ENCODE measurements at regions not wholly inside any gene's neighbourhood (a gene's known extent, or its start where the extent isn't known, plus 50 kb on each side); places are given as distances from the start of the nearest gene placed in this dataset.
"Not testable (repeated sequence)": the region's sequence is repeated elsewhere in the genome, so short reads cannot be mapped to it uniquely, and the experiment has no call there.

DNA sequence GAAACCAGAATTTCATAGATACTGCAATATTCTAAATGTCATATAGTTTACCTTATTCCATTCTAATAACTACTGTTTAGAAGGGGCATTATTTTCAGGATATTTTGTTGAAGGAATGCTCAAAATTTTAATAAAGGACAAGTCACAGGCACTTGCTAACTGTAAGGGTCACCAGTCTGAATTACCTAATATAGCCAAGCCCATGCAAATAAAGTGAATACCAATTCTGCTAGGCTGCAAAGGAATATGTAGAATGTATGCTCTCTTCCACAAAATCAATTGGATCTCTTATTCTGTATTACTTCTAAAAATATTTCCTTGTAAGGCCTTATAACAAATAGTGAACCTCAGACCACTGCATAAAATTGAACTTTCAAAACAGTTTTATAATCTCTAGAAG lies 52.3 kb upstream of the FAT4 start:
- no peak for ATAC-seq
- Mint-ChIP-seq H3K9me3 (no peaks in the 10 kb centered on the region), H3K27ac (no peak overlapping the region), H3K36me3 (ENCODE audit: low read depth) (no peaks in the 10 kb centered on the region), H3K27me3 (no peaks in the 10 kb centered on the region), H3K4me3 (no peak overlapping the region), H3K4me1 (no peaks in the 10 kb centered on the region)
- no peak for DNase-seq

DNA sequence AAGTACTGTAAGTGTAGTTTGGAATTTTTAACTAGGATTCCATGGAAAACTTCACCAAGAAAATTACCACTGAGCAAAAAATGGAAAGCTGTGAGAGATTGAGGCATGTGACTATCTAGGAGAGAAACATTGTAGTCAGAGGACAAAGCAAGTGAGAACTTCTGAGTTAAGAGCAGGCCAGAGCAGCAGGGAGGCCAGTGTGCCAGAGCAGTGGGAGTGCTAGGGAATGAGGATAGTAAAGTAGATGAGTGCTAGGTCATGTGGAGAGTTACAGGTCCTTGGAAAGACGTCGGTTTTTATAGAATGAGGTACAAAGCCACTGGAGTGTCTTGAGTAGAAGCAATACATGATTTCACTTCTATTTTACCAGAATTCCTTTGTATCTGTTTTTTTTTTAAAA lies 52.7 kb upstream of the FAT4 start:
- no peak for DNase-seq

DNA sequence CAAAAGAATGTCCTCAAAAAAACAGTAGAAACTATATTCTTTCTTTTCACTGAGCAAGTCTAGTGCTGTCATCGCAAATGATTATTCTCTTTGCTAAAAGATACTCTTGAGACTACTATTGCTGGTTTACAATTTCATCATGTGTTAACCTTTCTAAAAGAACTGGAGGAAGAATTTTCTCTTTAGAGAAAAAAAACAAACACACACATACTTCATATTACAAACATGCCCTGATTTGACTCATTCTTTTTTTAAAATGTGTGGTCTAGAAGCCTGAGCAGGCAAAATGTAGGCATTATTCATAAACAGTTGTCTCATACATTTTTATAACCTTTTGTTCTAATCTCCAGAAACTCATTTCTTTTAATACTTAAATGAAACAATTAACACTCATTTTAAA lies 60.6 kb upstream of the FAT4 start:
- Mint-ChIP-seq H3K4me3 (no peak overlapping the region), H3K9me3 (no peaks in the 10 kb centered on the region), H3K27ac (no peak overlapping the region), H3K27me3 (no peaks in the 10 kb centered on the region), H3K4me1 (no peaks in the 10 kb centered on the region), H3K36me3 (ENCODE audit: low read depth) (no peaks in the 10 kb centered on the region)
- no peak for DNase-seq
- ATAC-seq: no peak

More for the DNA sequence above, 52.7 kb upstream of the FAT4 start:
- Mint-ChIP-seq H3K36me3 (ENCODE audit: low read depth) (no peaks in the 10 kb centered on the region), H3K27ac (no peak overlapping the region), H3K9me3 (no peaks in the 10 kb centered on the region), H3K4me1 (no peaks in the 10 kb centered on the region), H3K4me3 (no peak overlapping the region), H3K27me3 (no peaks in the 10 kb centered on the region)
- no peak for ATAC-seq

DNA sequence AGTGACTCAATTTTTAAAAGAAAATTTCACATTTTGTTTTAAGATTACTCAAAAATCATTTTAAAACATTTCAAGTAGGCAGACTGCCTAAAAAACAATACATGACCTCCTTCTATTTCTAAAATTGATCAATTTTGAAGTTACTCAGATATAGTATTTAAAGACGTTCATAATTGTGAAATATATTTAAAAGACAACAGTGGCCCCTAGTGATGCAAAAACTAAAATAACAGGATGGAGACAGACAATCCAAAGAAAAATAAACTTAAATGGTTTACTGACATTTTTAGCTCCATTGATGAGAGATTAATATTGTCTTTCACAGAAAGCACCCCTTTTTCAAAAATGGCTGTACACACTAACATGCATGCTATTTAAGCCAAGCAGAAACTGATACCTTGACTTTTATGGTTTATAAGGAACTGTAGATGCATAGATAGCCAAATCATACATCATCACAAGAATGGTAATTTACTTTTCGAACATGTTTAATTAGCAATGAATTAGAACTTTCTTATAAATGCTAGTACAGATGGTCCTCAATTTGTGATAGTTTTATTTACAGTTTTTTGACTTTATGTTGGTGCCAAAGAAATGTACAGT lies 69.8 kb upstream of the FAT4 start:
- no peak overlapping the region for H3K27ac Mint-ChIP-seq
- DNase-seq (no peak), ATAC-seq (no peak)
- H3K27me3 Mint-ChIP-seq: no peaks in the 10 kb centered on the region
- no peaks in the 10 kb centered on the region for H3K36me3 Mint-ChIP-seq (ENCODE audit: low read depth)
- H3K4me3 Mint-ChIP-seq: no peak overlapping the region
- H3K9me3 Mint-ChIP-seq: no peaks in the 10 kb centered on the region
- H3K4me1 Mint-ChIP-seq: no peaks in the 10 kb centered on the region

DNA sequence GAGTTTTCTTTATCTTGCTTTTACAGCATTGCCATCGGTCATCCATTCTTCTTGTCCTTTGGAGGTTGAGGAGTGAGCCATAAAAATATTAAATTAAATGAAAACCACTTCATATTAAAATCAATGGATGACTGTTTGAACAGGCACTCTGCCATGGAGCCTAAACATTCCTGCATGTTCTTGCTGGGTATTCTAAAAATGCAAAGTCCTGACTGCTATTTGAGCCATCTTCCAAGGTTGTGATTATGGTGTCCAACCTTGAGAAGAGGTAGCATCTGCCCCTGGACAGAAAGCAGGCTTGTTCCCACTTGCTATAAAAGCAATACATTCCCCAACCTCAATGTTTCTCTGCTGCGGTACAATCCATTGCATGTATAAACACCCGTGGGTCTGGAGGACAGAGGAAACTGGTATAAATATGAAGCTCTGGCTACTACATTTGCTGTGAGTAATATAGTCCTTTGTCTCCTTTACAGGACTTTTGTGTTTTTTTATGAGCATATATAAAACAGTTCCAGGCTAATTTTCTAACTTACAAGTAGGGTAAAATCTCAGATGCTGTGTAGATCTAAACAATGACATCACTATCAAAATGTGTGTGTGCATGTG lies 70.9 kb upstream of the FAT4 start:
- Mint-ChIP-seq H3K9me3 (no peaks in the 10 kb centered on the region), H3K36me3 (ENCODE audit: low read depth) (no peaks in the 10 kb centered on the region), H3K27ac (no peak overlapping the region), H3K4me1 (no peaks in the 10 kb centered on the region), H3K27me3 (no peaks in the 10 kb centered on the region), H3K4me3 (no peak overlapping the region)
- ATAC-seq (no peak), DNase-seq (no peak)

DNA sequence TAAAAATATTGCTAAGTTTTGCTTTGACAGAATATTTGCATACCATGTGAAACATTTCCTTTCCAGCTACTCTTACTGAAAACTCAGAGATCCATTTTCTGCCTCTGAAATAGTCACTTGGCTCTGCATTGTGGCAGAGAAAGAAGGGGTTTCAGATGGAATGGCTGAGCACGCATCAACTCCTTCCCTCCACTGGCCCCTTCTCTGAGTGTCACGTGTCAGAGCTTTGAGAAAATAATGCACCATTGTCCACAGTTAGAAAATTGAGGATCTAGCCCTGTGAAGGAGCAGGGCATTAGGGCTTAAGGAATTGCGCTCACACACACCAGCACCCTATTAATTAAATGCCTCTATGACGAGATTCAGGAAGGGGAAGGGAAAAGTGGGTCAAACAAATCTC lies 78.8 kb upstream of the FAT4 start:
- no peaks in the 10 kb centered on the region for H3K36me3 Mint-ChIP-seq (ENCODE audit: low read depth)
- ATAC-seq (no peak), DNase-seq (no peak)
- no peak overlapping the region for H3K27ac Mint-ChIP-seq
- H3K4me3 Mint-ChIP-seq: no peak overlapping the region
- no peaks in the 10 kb centered on the region for H3K4me1 Mint-ChIP-seq
- no peaks in the 10 kb centered on the region for H3K9me3 Mint-ChIP-seq
- H3K27me3 Mint-ChIP-seq: no peaks in the 10 kb centered on the region

DNA sequence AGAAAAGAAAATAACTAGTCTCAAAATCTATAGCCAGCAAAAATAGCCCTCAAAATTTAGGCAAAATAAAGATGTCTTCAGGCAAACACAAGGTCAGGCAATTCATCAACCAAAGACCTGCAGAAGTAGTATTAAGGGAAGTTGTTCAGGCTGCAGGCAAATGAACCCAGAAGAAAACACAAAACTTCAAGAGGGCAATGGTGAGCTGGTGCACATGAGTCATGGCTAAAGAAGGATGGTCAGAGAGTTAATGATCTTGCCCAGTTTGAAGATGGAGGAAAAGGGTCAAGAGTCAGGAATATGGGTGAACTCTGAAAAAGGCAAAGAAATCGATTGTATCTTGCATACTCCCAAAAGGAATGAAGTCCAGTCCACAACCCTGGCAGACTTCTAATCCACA lies 83.1 kb upstream of the FAT4 start:
- Mint-ChIP-seq H3K4me1 (no peaks in the 10 kb centered on the region), H3K36me3 (ENCODE audit: low read depth) (no peaks in the 10 kb centered on the region), H3K27me3 (no peaks in the 10 kb centered on the region), H3K27ac (no peak overlapping the region), H3K4me3 (no peak overlapping the region), H3K9me3 (no peaks in the 10 kb centered on the region)
- ATAC-seq (no peak), DNase-seq (no peak)

DNA sequence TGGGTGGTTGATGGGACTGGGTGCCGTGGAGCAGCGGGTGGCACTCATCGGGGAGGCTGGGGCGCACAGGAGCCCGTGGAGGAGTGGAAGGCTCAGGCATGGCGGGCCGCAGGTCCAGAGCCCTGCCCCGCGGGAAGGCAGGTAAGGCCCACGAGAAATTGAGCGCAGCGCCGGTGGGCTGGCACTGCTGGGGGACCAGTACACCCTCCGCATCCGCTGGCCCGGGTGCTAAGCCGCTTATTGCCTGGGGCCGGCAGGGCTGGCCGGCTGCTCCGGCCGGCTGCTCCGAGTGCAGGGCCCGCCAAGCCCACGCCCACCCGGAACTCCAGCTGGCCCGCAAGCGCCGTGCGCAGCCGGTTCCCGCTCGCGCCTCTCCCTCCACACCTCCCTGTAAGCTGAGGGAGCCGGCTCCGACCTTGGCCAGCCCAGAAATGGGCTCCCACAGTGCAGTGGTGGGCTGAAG lies 85.1 kb upstream of the FAT4 start:
- ATAC-seq: no peak

DNA sequence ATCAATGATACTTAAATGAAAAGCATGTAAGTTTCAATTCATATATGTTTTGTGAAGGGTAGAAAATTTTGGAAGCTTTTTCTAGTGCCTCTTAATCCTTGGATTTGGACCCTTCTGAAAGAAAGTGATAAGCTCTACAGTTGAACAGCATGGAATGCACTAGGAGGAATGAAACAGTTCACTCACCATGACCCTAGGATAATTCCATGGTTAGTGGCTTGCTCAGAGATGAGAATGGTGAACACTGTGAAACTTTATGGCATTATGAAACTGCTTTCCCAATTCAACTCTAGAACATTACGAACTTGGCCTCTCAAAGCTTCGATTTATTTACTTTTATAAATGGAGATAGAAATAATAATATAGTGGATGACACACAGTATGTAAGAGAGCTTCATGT lies 88.9 kb upstream of the FAT4 start:
- Mint-ChIP-seq H3K27ac (no peak overlapping the region), H3K9me3 (no peaks in the 10 kb centered on the region), H3K27me3 (no peaks in the 10 kb centered on the region), H3K4me1 (no peaks in the 10 kb centered on the region), H3K36me3 (ENCODE audit: low read depth) (no peaks in the 10 kb centered on the region), H3K4me3 (no peak overlapping the region)
- DNase-seq: no peak
- no peak for ATAC-seq

More for the DNA sequence above, 85.1 kb upstream of the FAT4 start:
- H3K27ac Mint-ChIP-seq: no peak overlapping the region
- H3K4me1 Mint-ChIP-seq: no peaks in the 10 kb centered on the region
- no peaks in the 10 kb centered on the region for H3K27me3 Mint-ChIP-seq
- no peaks in the 10 kb centered on the region for H3K36me3 Mint-ChIP-seq (ENCODE audit: low read depth)
- no peak for DNase-seq
- no peak overlapping the region for H3K4me3 Mint-ChIP-seq
- no peaks in the 10 kb centered on the region for H3K9me3 Mint-ChIP-seq

DNA sequence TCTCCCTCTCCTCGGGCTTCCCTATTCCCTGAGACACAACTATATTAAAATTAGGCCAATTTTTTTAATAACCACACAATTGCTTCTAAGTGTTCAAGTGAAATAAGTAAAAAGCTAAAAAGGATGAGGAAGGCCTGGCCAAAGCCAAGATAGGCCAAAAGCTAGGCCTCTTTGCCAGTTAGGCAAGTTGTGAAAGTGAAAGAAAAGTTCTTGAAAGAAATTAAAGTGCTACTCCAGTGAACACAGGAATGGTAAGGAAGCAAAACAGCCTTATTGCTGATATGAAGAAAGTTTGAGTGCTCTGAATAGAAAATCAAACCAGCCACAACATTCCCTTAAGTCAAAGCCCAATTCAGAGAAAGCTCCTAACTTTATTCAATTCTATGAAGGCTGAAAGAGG lies 114.2 kb upstream of the FAT4 start:
- Mint-ChIP-seq H3K27me3 (no peaks in the 10 kb centered on the region), H3K9me3 (peaks cover 7% of the 10 kb centered on the region), H3K4me1 (no peaks in the 10 kb centered on the region), H3K4me3 (no peak overlapping the region), H3K27ac (no peak overlapping the region), H3K36me3 (ENCODE audit: low read depth) (no peaks in the 10 kb centered on the region)
- DNase-seq (no peak), ATAC-seq (no peak)

DNA sequence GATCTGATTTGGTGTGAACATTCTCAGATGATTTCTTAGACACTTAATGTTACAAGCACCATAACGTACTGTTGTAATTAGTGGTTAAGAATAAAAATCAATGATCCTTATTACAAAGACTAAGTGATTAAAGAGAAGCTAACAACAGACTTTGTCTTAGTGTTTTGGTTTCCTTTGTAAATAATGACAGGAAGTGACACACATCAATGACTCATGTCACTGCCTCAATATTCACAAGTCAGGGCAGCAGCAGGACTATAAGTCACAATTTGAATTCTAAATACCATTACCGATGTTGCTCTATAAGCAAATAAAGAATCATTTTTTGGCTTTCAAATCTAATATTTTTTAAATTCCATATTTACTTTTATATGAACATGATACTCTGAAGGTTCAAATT lies 115.8 kb upstream of the FAT4 start:
- no peaks in the 10 kb centered on the region for H3K27me3 Mint-ChIP-seq
- no peak overlapping the region for H3K27ac Mint-ChIP-seq
- peaks cover 7% of the 10 kb centered on the region for H3K9me3 Mint-ChIP-seq
- no peaks in the 10 kb centered on the region for H3K36me3 Mint-ChIP-seq (ENCODE audit: low read depth)
- H3K4me3 Mint-ChIP-seq: no peak overlapping the region
- ATAC-seq (no peak), DNase-seq (no peak)
- no peaks in the 10 kb centered on the region for H3K4me1 Mint-ChIP-seq

DNA sequence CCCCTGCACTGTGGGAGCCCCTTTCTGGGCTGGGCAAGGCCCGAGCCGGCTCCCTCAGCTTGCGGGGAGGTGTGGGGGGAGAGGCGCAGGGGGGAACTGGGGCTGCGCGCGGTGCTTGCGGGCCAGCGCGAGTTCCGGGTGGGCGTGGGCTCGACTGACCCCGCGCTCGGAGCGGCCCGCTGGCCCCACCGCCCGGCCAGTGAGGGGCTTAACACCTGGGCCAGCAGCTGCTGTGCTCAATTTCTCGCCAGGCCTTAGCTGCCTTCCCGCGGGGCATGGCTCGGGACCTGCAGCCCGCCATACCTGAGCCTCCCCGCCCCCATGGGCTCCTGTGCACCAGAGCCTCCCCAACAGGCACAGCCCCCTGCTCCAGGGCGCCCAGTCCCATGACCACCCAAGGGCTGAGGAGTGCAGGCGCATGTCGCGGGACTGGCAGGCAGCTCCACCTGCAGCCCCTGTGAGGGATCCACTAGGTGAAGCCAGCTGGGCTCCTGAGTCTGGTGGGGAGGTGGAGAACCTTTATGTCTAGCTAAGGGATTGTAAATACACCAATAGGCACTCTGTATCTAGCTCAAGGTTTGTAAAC lies 122.8 kb upstream of the FAT4 start:
- not testable (repeated sequence) for DNase-seq; H3K4me3 Mint-ChIP-seq; H3K9me3 Mint-ChIP-seq; H3K27me3 Mint-ChIP-seq; H3K36me3 Mint-ChIP-seq (ENCODE audit: low read depth); H3K4me1 Mint-ChIP-seq; ATAC-seq; H3K27ac Mint-ChIP-seq

DNA sequence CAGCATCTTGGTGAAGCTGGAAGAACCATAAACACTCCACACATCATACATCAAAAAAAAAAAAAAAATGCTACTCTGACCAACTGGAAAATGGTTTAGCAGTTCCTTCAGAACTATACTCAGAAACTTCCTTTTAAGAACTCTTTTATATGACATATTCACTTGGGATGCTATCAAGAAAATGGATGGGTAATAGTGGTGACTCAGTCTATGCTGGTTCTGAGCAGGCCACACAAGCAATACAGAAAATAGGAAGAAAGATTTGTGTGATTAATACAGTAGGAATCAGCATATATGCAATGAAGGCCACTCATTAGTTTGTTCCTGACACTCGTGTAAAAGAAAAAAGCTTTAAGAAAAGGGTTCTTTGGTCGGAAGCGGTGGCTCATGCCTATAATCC lies 123.5 kb upstream of the FAT4 start:
- no peak for DNase-seq
- no peak for ATAC-seq
- Mint-ChIP-seq H3K4me1 (no peaks in the 10 kb centered on the region), H3K27me3 (no peaks in the 10 kb centered on the region), H3K36me3 (ENCODE audit: low read depth) (no peaks in the 10 kb centered on the region), H3K9me3 (peaks cover 4% of the 10 kb centered on the region), H3K27ac (no peak overlapping the region), H3K4me3 (no peak overlapping the region)

DNA sequence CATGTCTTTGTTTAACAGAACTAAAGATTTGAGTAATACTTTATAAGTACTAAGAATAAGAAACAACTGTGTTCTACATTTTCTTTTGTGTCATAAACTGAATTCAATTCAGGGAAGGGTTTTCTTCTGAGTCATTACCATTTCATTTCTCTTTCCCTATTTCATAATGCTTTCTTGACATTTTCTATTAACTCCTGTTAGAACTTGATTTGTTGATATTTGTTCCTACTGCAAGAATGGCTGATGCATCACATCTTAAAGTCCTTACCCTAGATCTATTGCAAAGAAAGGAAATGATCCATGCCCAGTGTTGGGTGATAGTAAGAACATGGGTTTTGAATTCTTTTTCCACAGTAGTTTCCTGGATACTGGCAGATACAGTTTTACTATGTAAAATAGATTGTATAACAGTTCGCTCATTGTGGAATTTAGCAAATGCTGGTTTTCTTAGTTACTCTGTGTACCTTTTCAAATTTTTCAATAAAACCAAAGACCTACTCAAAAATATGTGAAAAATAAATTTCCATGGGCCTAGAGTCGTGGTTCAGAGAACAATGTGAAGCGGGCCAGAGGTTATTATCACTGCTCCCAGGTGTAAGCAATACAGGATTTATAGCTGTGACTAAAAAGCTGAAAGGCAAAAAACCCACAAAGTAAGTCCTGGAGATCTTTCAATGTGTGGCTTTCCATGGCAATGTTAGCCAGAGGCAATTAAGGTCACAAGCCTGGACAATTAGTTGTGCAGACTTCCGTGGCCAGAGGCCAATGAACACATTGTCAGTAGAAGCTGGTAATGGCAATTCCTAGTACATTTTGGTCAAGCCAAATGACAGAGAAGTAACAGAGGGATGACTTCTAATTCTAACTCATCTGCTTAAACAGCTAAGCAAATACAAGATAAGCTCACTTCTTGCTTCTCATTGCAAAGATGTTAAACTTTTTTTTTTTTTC lies 127.3 kb upstream of the FAT4 start:
- no peaks in the 10 kb centered on the region for H3K4me1 Mint-ChIP-seq
- peaks cover 4% of the 10 kb centered on the region for H3K9me3 Mint-ChIP-seq
- H3K4me3 Mint-ChIP-seq: no peak overlapping the region
- ATAC-seq (no peak), DNase-seq (no peak)
- no peak overlapping the region for H3K27ac Mint-ChIP-seq
- H3K27me3 Mint-ChIP-seq: no peaks in the 10 kb centered on the region
- no peaks in the 10 kb centered on the region for H3K36me3 Mint-ChIP-seq (ENCODE audit: low read depth)

DNA sequence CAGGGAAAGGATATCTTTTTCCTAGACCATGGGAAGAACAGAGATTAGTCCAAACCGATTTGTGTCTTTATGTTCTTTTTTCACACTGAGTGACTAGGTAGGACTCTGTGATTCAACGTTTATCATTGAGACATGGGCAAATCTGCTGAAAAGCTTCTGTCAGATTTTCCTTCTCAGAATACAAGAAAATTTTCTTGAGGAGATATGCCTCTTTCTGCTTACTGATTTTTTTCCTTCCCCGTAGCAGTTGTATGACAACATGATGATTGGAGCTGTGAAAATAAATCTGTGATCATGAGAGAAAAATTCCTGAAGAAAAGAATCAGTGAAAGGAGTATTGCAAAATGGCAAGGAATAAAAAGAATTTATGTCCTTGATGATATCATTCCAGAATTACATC lies 130.6 kb upstream of the FAT4 start:
- H3K27me3 Mint-ChIP-seq: no peaks in the 10 kb centered on the region
- no peaks in the 10 kb centered on the region for H3K36me3 Mint-ChIP-seq (ENCODE audit: low read depth)
- ATAC-seq: no peak
- no peak for DNase-seq
- no peak overlapping the region for H3K27ac Mint-ChIP-seq
- H3K4me3 Mint-ChIP-seq: no peak overlapping the region
- H3K4me1 Mint-ChIP-seq: no peaks in the 10 kb centered on the region
- H3K9me3 Mint-ChIP-seq: no peaks in the 10 kb centered on the region
